M059J (cell line): ENCODE measurements at regions not wholly inside any gene's neighbourhood (a gene's known extent, or its start where the extent isn't known, plus 50 kb on each side); places are given as distances from the start of the nearest gene placed in this dataset.
A peak's percentile ranks its signal among the peaks of the same experiment; 100 is the strongest.
"Not testable (repeated sequence)": the region's sequence is repeated elsewhere in the genome, so short reads cannot be mapped to it uniquely, and the experiment has no call there.

Source experiments
- DNase-seq: peaks from one replicate; pipeline ENCODE4 v3.0.0-alpha.2; 2012; ENCODE audit warnings: low read depth

DNA sequence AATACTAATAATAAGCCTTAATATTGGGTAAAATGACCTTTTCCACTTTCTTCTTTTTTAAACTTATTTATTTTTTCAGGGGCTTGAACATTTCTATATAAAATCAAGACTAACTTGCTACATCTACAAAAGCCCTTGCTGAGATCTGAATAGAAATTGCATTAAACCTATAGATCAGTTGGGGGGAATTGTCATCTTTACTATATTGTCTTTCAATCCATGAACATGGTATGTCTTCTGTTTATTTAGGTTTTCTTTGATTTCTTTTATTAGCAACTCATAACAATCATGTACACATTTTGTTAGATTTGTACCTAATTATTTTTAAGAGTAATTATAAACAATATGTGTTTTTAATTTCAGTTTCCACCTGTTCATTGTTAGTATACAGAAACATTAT lies 96.4 kb upstream of the SLC22A23 start:
- no peak for DNase-seq

DNA sequence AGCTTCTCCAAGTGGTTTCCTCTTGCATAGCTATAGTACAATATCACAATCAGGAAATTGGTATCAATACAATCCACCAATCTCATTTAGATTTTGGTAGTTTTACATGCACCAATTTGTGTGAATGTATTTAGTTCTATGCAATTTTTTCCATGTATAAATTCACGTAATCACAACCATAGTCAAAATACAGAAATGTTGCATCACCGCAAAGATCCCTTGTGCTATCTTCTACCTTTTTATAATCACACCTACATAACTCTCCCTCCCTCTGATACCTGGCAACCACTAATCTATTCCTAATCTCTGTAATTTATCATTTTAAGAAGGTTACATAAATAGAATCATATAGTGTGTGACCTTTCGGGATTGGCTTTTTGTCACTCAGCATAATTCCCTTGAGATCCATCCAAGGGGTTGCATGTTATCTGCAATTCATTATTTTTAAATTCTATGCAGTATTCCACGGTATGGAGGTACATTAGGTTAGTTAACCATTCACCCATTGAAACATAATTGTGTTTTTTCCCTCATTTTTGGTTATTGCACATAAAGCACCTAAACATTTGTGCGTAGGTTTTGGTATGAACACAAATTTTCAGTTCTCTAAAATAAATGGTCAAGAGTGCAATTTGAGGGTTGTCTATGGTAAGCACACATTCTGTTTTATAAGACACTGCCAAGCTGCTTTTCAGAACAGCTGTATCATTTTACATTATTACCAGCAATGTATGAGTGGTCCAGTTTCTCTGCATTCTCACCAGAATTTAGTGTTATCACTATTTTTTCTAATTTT lies 95.1 kb upstream of the SLC22A23 start:
- no peak for DNase-seq

DNA sequence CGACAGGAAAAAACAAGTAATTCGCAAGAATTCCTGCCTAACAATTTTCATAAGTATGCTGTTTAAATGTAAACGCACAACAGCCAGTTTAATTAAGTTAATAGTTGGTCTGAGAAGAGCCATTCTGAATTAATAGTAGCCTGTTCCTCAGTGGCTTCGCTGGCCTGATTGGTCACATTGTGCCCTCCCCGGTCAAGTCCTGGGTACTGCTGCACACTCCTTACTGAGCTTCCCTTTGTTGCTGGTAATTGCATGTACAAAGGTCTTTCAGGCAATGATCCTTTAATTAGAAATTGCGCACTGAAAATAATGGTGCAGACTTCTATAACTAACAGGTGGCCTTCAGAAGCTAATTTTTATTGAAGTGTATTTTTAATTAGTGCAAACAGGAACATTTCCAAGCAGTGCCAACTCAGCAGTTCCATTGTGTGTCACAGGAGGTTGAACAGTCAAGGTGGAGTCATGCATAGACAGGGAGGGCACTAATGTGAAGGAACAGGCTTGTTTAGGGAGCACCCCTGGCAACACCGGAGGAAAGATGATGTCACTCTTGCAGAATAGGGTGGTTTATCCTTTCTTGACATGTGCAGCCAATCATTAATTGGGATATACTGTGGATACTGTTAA lies 92.6 kb upstream of the SLC22A23 start:
- peak; percentile 15 for DNase-seq

DNA sequence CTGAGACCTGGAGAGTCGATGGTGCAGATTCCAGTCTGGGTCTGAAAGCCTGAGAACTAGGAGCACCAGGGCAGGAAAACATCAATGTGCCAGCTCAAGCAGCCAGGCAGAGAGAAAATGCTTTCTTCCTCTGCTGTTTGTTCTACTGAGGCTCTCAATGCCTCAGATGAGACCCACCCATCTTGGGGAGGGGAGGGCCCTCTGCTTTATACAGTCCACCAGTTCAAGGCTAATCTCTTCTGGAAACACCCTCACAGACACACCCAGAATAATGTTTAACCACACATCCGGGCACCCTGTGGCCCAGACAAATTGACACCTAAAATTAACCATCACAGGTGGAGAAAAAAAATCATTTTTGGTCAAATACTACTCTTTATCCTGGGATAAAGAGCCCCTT lies 89.3 kb upstream of the SLC22A23 start:
- DNase-seq: no peak

DNA sequence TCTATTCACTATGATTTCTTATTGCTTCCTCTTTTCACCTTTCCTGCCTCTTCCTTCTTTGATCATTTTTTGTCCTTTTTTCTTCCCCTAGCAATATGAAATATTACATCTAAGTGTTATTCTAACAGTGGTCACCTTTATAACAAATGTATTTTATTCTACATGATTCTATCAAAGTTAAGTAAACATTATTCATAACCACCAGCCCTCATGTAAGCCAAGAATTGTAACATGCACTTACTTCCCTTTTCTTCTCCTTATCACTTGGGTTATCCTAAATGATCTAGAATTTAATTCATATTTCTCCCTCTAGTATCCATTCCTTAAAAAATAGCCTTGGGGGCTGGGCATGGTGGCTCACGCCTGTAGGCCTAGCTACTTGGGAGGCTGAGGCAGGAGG lies 88.3 kb upstream of the SLC22A23 start:
- DNase-seq: no peak

DNA sequence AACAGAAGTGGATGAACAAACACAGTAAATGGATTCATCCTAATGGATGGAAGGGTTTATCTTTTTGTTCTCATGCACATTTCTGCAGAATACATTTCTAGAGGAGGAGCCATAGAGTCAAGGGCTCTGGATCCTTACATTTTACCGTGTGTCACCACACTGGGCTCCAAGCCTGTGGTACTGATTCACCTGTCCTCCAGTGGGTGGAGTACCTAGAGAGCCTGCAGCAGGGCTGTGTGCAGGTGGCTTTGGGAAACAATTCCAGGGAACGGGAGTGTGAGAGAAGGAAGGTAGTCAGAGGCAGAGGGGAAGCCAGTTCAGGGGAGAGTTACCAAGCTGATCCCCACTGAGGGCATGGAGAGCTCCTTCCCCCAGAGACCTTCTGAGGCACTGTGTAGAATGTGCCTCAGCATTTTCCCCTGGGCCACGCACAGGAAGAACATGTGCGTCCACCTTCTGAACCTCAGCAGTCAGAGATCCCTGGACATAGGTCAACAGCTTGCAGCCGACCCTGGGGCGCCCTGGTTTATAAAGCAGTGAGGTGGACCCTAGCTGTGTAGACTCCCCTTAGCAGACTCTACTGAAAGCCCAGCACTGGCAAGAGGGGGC lies 85.3 kb upstream of the SLC22A23 start:
- no peak for DNase-seq

DNA sequence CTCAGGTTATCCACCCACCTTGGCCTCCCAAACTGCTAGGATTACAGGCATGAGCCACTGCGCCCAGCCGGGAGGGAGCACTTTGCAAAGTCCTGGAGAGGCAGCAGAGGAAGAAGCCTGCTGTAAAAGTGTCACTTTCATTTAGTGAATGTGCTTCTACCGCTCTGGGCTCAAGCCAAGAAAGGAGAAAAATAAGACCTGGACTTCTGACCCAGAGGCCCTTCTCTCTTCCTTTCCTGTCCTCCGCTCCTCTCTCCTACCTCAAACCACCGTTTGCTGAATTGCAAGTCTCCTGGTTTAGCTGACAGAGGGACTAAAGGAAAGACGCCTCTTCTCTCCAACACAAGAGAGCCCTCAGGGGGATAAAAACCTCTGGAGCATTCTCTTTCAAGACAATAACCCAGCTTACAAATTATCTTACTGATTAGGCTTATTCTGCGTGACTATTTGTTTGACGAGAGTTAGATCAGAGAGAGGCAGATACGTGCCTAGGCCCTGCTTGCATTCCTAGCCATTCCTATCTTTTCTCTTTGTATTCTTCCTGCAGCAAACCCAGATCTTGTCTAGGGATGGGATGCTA lies 84.2 kb upstream of the SLC22A23 start:
- no peak for DNase-seq

DNA sequence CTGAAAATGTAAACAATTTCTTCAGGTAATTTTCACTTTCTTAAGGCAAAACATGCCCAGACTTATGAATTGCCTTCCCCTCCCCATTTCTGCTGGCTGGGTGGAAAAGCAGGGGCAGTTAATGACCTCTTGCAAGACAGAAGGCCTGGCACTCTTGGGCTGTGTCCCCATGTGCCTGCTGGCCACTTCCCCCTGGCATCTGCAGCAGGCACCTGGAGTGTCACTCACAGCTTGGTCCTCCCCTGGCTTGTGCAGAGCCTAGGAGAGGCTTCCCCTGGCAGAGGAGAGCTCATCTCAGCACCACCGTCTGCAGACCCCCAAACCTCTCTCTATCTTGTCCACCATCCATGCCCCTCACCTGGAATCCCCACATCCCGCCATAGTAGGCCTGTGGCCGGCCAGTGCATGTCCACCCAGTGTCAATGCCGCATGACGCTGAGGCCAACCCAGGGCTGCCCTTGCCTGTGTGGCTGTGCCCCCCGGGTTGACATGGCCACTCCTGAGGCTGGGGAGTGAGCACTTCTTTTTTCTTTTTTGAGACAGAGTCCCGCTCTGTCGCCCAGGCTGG lies 83.5 kb upstream of the SLC22A23 start:
- DNase-seq: no peak

DNA sequence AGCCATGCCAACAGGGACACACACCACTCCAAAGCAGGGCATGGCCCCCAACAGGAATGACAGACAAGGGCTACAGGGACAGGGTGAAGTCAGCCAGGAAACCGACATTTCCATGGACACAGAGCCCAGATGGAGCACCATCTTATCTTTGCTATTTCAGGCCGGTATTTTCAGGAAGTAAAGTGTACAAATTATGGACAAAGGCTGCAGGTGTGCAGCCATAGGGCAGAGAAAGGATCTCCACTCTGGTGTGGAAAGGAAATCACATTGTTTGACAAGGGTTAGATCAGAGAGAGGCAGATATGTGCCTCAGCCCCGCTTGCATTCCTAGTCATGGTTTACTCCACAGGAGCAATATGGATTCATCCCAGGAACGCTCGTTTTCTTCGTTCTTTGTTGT lies 81.7 kb upstream of the SLC22A23 start:
- no peak for DNase-seq

DNA sequence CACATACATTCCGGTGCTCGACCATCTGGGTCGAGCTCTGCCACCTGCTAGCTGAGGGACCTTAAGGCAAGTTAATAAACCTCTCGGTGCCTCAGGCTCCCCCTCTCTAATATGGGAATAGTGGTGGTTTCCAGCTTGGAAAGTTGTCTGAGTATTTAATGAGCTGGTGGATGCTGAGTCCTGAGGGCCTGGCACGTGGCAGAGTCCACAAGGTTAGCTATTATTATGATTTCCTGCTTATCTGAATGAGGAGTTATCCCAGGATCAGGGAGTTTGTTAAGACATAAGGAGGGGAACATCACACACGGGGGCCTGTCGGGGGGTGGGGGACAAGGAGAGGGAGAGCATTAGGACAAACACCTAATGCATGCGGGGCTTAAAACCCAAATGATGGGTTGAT lies 80.1 kb upstream of the SLC22A23 start:
- no peak for DNase-seq

DNA sequence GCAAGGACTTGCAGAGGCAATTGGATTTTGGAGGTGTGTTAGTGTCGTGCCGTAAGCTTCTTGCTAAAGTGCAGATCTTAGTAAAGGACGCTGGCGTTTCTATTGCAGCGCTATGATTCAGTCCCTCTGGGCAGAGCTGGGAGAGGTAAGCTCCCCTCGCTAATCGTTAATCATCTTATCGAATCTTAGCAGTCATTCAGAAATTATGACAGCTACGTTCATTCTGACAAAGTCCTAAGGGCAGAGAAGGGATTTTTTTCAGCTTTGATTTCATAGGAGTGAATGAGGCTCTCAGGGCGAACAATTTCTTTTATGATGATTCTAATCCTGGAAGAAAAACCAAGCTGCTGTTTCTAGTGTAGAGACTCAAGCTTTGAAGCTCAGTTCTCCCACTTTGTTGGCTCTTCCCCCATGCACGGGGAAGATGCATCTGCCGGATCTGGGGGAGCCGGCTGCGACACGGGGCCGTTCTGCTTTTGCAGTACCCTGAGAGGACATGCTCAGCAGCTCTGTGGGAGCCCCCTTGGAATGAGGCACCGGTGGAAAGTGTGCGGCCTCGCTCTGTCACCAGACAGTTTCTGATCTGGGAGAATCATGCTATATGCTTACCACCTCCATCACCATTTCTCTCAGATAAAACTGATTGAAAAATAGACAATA lies 79.1 kb upstream of the SLC22A23 start:
- no peak for DNase-seq

DNA sequence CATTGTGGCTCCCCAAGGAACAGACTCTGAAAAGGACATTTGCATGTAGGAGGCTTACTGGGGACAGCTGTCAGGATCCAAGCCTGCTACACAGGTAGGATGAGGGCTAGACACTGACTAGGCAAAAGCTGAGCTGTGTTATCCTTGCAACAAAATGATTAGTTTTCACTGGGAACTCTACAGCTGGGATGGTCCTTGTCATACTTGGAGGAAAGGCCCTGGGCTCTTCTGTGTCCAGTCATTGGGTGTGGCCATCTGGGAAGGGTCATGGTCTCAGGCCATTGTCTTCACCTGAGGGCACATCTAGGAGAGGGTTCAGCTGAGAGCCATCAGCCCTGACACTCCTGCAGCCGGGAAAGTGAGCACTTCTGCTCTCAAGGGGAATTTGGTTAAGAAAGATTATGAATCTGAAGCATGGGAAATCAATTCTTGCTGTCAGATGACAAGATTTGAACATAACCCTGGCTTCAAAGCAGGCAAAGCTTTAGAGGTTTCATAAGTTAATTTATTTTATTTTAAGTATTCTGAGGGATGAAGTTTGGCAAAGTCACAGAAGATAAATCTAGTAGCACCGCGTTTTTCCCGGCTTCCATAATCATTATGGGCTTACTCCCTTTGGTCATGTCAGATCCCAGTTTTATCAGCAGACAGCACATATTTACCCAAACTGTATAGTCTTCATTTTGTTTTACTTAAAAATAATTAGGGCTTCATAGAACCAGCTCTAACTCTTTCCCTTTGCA lies 78.4 kb upstream of the SLC22A23 start:
- no peak for DNase-seq

DNA sequence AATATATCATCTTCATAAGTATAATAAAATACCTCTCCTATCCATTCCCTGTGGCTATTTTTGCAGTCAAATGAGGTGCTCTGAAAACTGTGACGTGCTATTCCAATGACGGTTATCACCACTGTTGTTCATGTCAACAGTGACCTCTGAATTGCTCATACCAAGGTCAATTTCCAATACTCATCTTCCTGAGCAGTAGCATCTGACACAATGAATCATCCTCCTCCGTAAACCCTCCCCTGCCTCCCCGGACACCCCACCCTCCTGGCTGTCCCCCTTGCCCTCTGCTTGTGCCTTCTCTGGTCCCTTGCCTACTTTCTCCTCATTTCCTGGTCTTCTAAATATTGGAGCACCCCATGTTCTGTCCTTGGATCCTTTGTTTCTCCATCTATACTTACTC lies 77.7 kb upstream of the SLC22A23 start:
- DNase-seq: peak; percentile 31

DNA sequence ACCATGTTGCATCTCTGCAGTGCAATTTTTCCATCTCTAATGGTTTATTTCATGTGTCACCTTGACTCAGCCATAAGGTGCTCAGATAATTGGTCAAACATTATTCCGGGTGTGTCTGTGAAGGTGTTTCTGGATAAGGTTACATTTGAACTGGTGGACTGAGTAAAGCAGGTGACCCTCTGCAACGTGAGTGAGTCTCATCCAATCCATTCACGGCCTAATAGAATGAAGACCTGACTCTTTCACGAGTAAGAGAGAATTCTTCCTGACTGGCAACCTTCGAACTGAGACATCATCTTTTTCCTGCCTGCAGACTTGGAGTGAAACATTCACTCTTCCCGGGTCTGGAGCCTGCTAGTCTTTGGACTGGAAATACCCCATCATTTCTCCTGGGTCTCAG lies 77.1 kb upstream of the SLC22A23 start:
- no peak for DNase-seq

DNA sequence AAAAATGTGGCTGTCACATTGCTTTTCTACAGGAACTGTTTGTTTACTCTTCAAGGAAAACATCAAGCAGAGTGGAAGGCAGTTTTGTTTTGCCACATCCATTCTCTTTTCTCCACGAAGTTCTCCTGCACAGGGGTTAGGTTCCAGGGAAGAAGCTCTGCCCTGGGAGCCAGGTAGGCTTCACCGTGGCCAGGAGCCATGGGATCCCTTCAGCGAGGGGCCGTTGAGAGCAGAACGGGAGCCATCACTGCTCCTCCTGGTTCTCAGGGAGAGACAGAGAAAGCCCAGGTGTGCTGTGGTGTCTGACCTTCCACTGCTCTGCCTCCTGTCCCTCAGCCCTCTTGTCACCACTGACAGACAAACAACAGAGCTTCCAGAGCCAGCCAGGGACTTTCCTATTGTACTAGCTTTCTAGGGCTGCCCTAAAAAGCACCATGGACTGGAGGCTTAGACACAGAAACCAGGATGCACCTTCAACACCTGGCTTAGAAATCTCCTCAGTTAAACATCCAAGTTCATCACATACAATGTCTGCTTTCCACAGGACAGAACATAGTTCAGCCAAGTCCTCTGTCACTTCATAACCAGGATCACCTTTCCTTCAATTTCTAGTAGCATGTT lies 75.6 kb upstream of the SLC22A23 start:
- DNase-seq: no peak

DNA sequence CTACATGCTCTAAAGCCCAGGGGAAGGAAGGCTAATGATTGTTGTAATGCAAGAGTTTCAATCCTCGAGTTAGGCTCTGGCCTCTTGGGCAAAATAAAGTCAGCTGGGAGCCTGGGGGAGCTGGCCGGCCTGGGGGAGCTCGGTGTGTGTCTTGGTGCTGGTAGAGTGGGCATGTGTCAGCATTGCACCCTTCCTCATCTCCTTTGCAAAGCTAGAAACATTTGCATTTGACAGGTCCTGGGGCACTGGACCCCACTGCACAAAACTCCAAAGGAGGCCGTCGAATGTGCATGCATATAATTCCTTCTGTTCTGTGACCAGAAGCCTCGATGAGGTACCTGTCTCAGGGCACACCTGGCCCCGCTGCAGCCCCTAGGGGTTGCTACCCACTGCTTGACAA lies 74.6 kb upstream of the SLC22A23 start:
- DNase-seq: no peak

DNA sequence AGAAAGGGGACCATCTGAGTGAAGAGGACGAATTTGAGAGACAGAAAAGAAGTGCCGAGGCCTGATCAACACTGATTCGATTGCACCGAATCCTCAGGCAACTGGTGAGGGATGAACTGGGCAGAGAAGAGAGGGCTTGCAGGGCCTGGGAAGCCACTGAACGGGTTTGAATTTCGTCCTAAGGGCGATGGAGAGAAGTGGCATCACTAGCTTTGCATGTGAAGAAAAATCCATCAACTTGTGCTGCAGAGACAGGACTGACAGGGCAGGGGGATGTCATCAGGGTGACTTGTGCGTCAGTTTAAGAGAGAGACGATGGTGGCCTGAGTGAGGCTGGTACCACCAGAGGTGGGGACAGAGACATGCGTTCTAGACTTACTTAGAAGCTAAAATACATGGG lies 73.7 kb upstream of the SLC22A23 start:
- DNase-seq: no peak

DNA sequence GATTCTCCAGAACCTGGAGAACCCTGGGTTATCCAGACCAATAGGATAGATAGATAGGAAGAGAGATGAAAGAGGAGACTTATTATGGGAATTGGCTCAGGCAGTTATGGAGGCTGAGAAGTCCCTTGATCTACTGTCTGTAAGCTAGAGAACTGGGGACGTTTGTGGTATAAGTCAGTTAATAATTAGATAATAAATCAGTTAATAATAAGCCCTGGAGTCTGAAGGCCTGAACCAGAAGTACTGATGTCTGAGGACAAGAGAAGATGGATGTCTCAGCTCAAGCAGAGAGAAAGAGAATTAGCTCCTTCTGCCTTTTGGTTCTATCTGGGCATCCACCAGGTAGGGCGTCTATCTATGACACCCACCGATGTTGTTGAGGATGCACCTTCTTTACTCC lies 72.9 kb upstream of the SLC22A23 start:
- DNase-seq: no peak

DNA sequence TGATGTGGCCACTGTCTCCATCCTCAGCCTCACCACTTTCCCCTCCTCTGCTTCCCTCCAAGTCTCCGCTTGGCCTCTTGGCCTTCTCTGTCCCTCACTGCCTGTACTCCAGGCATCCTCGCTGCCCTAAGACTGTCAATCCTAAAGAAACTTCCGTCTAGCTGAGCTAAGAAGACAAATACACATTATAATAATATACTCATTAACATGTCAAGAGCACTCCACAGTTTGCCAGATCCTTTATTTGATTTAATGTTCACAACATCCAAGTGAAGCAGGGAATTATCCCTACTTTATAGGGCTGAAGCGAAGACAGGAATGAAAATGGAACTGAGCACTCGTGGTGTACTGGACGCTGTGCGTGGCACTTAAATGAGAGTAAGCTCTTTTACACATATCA lies 72.4 kb upstream of the SLC22A23 start:
- no peak for DNase-seq

DNA sequence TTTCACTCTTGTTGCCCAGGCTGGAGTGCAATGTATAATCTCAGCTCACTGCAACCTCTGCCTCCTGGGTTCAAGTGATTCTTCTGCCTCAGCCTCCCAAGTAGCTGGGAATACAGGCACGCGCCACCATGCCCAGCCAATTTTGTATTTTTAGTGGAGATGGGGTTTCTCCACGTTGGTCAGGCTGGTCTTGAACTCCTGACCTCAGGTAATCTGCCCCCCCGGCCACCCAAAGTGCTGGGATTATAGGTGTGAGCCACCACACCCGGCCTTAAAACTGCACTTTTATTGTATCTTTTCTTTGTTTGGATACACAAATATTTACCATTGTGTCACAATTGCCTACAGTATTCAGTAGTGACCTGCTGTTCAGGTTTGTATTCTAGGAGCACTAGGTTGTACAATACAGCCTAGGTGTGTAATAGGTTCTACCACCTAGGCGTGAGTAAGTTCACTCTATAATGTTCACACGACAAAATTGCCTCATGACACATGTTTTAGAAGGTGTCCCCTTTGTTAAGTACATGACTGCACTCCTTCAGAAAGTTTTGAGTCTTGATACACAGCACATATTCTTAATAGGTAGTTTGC lies 71.3 kb upstream of the SLC22A23 start:
- not testable (repeated sequence) for DNase-seq

DNA sequence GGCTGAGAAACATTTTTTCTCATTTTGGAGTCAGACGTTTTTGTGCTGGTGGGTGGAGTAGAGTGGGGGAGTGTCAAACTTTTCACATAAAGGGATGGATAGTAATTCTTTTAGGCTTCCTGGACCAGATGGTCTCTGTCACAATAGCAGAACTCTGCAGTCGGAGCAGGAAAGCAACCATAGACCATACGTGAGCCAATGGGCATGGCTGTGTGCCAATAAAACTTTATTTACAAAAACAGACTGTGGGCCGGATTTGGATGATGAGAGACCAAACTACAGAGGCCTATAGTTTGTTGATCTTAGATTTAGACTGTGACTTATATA lies 70.8 kb upstream of the SLC22A23 start:
- no peak for DNase-seq
